ENCODE measurements at regions not wholly inside any gene's neighbourhood (a gene's known extent, or its start where the extent isn't known, plus 50 kb on each side); places are given as distances from the start of the nearest gene placed in this dataset.
A peak's percentile ranks its signal among the peaks of the same experiment; 100 is the strongest.
"Not testable (repeated sequence)": the region's sequence is repeated elsewhere in the genome, so short reads cannot be mapped to it uniquely, and the experiment has no call there.

- no peak for DNase-seq
Measured at GRCh38 chr15:67918205-67918861, 78.5 kb upstream of the RNU6-1 start.

GRCh38 chr15:67920524-67921240 lies 80.8 kb upstream of the RNU6-1 start:
- DNase-seq: no peak

DNA sequence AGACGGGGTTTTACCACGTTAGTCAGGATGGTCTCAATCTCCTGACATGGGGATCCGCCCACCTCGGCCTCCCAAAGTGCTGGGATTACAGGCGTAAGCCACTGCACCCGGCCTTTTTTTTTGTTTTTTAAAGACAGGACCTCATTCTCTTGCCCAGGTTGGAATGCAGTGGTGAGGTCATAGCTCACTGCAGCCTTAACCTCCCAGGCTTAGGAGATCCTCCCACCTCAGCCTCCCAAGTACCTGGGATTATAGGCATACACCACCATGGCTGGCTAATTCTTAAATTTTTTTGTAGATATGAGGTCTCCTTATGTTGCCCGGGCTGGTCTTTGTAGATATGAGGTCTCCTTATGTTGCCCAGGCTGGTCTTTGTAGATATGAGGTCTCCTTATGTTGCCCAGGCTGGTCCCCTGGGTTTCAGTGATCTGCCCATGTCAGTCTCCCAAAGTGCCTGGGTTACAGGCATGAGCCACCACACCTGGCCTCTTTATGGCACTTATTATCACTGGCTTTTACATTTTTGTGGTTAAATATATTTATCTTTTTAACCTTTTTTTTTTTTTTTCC lies 82.3 kb upstream of the RNU6-1 start:
- no peak for DNase-seq

DNA sequence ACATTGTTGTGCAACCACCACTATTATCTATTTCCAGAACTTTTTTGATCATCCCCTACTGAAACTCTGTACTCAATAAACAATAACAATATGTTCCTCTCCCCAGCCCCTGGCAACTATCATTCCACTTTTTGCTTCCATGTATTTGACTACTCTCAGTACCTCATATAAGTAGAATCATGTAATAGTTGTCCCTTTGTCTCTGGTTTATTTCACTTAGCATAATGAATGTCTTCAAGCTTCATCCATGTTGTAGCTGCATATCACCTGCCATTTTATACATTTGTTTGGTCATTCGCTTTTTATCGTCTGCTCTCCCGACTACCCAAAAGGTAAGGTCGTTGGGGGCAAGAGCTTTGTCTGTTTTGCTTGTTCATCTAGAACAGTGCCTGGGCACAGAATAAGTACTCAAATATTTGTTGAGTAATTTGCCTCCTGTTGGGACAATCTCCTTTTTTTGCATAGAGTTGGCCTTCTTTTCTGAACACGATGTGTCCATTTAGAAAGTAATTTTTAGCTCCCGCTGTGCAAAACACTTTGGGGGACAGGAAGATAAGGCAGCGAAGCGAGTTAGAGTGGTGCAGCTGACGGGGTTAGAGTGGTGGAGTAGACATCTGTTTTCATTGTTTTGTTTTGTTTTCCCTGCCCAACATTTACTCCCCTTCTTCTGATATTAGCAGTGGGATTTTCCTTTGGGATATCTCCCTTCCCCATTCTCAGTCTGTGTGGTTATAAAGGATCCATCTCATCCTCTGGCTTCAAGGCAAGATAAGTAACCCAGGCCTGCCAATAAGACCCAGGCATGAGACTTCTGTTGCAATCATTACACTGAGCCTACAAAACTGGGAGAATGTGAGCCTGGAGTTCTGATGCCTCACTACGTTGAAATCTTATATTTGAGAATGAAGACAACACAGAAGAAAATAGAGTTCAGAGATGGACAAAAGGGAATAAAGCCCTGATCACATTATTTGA lies 83.4 kb upstream of the RNU6-1 start:
- DNase-seq: no peak

DNA sequence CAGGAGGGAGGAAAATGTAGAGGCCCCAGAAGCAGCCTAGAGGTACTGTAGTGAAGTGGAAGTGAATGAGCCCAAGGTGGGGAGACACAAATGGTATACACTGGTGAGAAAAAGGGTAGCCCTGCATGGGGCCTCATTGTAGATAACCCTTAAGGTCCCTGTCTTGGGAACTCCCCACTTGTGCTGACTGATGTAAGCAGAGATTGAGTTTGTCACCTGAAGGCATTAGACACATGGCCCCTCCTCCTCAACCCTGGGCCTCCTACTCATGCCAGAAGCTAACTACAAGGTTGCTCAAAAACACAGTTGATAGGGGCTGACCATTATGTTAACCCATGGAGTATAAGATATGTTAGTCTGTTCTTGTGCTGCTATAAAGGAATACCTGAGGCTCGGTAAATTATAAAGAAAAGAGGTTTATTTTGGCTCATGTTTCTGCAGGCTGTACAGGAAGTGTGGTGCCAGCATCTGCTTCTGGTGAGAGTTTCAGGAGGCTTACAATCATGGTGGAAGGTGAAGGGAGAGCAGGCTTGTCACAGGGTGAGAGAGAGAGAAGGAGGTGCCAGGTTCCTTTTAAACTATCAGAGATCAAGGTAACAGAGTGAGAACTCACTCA lies 84.6 kb upstream of the RNU6-1 start:
- no peak for DNase-seq

DNA sequence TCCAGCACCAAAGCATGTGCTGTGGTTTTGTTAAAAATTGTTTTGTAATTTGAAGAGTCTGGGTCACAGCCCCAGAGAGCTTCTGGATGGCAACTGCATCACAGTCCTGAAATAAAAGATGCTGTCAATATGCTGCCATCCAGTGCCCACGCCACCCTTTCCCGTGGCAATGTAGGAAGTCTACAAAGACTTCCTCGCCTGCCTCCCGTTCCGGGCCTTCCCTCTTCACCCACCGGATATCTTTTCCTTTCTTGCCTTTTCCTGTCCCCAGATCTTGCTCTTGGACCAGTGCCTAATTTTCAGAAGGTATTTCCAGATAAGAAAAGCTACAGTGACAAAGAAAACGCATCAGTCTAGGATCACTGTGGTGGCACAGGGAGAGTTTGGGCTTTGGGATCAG lies 85.3 kb upstream of the RNU6-1 start:
- DNase-seq: no peak

- peak in 27 of 58 donors; percentile 5 to 69 (median 31) for DNase-seq
Measured at GRCh38 chr15:67927501-67928168, 87.8 kb upstream of the RNU6-1 start.

DNA sequence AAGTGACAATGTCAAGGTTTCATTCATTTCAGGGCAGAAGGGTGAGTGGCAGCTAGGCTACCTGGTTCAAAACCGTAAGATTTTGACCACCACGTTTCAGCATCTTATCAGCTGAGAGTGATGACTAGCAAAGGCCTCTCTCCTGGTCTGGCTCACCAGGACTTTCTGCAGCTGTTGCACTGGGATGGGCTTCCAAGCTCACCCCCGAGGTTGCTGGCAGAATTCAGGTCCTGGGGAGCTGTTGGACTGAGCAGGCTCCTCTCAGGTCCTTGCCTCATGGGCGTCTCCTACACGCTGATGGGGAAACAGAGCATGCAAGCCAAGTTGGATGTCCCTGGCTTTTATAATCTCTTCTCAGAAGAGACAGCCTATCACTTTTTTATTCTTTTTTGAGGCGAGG lies 88.8 kb upstream of the RNU6-1 start:
- DNase-seq: no peak

GRCh38 chr15:67930720-67931119 lies 90.9 kb upstream of the RNU6-1 start:
- DNase-seq: no peak

DNA sequence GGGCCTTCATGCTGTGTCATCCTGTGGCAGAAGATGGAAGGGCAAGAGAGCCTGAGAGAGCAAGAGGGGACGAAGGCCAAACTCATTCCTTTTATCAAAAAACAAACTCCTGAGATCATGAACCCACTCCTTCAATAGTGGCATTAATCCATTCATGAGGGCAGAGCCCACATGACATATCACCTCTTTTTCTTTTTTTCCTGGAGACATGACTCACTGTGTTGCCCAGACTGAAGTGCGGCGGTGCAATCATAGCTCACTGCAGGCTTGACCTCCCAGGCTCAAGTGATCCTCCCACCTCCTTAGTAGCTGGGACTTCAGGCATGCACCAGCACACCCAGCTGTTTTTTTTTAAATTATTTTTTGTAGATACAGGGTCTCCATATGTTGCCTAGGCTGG lies 92.0 kb upstream of the RNU6-1 start:
- DNase-seq: no peak

- DNase-seq: not testable (repeated sequence)
Measured at GRCh38 chr15:67934126-67934525, 94.3 kb upstream of the RNU6-1 start.

- DNase-seq: no peak
Measured at GRCh38 chr15:67935244-67935643, 95.4 kb upstream of the RNU6-1 start.

- no peak for DNase-seq
Measured at GRCh38 chr15:67936258-67936657, 96.4 kb upstream of the RNU6-1 start.

DNA sequence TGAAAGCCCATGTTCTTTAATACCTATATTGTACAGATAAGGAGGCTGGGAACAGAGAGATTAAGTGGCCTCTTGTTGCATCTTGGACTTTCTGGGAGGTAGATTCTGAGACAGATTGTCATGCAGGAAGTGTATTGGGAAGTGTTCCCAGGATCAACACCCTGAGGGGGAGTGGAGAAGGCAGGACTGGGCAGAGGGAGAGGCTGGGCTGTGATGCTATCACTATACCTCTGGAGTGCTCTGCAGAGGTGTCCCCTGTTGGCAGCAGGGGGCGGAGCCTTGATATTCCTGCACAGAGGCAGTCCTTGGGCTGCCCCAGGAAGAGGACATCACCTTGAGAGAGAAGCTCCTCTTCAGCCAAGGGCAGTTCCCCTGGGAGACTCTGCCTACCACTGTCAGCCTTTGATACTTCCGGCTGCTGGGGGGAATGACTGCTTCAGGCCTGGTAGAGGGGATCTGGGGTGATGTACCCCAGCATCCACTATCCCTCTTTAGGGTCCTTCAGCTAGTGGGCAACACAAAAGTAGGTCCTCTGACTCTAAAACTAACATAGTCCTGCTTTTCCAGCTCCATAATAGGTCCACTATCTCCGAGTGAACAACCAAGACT lies 97.4 kb upstream of the RNU6-1 start:
- DNase-seq: no peak

GRCh38 chr15:67939179-67939578 lies 99.3 kb upstream of the RNU6-1 start:
- not testable (repeated sequence) for DNase-seq

DNA sequence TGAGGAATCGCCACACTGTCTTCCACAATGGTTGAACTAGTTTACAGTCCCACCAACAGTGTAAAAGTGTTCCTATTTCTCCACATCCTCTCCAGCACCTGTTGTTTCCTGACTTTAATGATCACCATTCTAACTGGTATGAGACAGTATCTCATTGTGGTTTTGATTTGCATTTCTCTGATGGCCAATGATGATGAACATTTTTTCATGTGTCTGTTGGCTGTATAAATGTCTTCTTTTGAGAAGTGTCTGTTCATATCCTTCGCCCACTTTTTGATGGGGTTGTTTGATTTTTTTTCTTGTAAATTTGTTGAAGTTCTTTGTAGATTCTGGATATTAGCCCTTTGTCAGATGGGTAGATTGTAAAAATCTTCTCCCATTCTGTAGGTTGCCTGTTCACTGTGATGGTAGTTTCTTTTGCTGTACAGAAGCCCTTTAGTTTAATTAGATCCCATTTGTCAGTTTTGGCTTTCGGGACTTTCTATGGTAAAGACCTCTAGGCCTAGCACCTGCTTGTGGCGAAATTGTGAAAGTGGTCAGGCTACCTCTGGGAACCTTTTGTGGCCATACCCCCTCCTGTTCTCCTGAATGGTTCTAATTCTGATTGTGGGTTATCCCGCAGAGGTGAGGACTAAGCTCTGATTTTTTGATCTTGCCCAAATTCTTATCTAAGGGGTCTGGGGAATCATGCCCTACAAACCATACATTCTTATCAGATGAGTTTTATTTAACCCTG lies 99.9 kb upstream of the RNU6-1 start:
- not testable (repeated sequence) for DNase-seq

GRCh38 chr15:67940324-67940719 lies 100.5 kb upstream of the RNU6-1 start:
- DNase-seq: no peak

DNA sequence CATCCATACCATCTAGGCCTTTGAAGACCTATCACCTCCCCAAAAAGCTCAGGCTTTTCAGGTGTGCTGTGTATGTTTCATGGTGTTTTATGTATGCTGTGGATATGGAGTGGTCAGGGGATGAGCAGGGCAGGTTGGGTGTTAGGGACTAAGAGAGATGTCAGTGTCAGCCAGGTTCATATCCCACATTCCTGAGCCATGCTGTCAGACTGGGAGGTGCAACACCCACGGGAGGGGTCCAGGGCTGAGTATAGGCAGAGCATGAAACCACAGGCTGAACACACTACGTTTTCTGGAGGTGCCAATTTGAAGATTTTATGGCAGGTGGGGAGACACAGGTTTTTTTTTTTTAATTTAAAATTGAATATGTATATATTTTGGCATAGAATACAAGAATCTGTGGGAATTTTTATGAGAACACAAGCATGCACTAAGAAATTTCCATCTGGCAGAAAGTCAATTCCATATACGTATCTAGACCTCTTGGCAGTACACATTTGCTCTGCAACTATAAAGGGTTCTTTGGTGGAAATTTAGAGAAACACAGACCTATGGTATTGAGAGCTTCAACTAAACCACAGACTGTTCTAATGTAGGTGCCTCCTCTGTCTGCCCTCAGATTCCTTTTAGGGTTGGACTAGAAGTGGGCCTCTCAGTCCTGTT lies 101.9 kb upstream of the RNU6-1 start:
- no peak for DNase-seq

- no peak for DNase-seq
Measured at GRCh38 chr15:67943475-67943874, 103.6 kb upstream of the RNU6-1 start.
